ENCODE measurements at regions not wholly inside any gene's neighbourhood (a gene's known extent, or its start where the extent isn't known, plus 50 kb on each side); places are given as distances from the start of the nearest gene placed in this dataset.

- intact Hi-C loops (cut with micrococcal nuclease): no loop called here
Observed at GRCh38 chr9:79292731-79293280, 279.0 kb upstream of the TLE4 start.

DNA sequence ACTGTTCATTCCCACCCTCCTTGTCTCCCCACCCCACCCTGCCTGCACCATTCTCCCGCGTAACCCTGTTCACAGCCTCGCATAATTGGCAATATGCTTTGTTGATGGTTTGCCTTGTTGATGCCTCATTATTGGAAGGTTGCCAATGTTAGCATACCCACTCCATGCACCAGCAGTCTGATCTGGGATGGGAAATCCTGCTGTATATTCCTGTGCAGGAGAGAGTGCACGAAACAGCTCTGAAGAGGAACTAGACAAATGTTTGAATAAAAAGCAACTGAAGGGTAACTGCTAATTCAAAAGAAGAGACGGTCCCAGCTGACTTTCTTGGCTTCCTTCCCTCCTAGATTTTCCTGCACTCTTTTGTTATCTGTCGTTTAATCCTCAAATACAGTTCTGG, 271.7 kb upstream of the TLE4 start:
- intact Hi-C loops (cut with micrococcal nuclease): no loop called here

- intact Hi-C loops (cut with micrococcal nuclease): no loop called here
Observed at GRCh38 chr9:79301085-79301484, 270.7 kb upstream of the TLE4 start.

- intact Hi-C loops (cut with micrococcal nuclease): no loop called here
Observed at GRCh38 chr9:79301551-79302391, 270.0 kb upstream of the TLE4 start.

DNA sequence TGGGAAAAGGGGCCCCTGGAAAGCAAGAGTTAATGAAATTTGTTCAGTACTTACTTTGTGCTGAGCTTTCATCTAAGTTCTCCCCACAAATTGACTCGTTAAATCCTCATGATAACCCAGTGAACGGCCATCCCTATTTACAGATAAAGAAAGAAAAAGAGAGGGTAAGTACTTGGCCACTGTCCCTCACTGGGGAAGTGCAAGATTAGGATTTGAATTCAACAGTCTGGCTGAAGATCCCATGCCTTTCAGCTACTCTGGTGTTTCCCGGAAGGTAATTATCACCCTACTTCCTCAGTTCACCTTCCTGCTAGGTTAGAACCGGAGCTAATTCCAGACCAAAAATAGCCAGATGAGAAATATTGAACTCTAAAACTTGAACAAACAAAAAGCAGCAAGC, 269.2 kb upstream of the TLE4 start:
- intact Hi-C loops (cut with micrococcal nuclease): no loop called here

DNA sequence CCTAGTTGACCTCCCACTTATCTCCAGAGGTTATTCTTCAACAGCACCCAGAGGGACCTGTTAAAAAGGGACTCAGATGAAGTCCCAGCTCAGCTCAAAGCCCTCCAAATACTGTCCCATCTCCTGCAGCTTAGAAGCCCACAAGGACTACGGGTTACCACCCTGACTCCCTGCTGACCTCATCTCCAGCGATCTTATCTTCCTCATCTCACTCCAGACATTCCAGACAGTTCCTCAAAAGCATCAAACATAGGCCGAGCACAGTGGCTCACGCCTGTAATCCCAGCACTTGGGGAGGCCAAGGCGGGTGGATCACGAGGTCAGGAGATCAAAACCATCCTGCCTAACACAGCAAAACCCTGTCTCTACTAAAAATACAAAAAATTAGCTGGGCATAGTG, 263.8 kb upstream of the TLE4 start:
- intact Hi-C loops (cut with micrococcal nuclease): no loop called here

- intact Hi-C loops (cut with micrococcal nuclease): no loop called here
Observed at GRCh38 chr9:79312686-79313421, 258.9 kb upstream of the TLE4 start.

GRCh38 chr9:79325501-79325900, 246.3 kb upstream of the TLE4 start:
- intact Hi-C loops (cut with micrococcal nuclease): no loop called here

DNA sequence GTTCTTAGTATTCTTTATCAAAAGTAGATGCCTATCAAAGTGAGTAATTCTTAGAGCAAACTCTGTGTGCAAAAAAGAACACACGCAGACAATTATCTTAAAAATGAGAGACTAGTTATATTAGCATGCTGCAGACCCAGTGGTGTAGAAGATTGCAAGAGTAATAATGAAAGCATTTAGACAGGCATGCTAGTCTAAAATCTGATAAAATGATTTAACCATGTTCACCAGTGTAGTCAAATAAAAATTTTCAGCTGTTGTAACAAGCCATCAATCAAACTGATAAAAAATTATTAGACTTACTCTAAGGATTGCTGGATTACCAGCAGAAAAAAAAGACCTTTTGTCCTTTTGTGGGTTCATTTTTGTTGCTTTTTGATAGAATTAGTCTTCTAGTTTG, 241.9 kb upstream of the TLE4 start:
- intact Hi-C loops (cut with micrococcal nuclease): no loop called here

GRCh38 chr9:79334001-79334400, 237.8 kb upstream of the TLE4 start:
- intact Hi-C loops (cut with micrococcal nuclease): no loop called here

- intact Hi-C loops (cut with micrococcal nuclease): no loop called here
Observed at GRCh38 chr9:79334711-79335110, 237.1 kb upstream of the TLE4 start.

GRCh38 chr9:79335987-79336386, 235.8 kb upstream of the TLE4 start:
- intact Hi-C loops (cut with micrococcal nuclease): no loop called here

GRCh38 chr9:79341561-79341960, 230.2 kb upstream of the TLE4 start:
- intact Hi-C loops (cut with micrococcal nuclease): no loop called here

GRCh38 chr9:79346350-79347020, 225.3 kb upstream of the TLE4 start:
- intact Hi-C loops (cut with micrococcal nuclease): no loop called here

DNA sequence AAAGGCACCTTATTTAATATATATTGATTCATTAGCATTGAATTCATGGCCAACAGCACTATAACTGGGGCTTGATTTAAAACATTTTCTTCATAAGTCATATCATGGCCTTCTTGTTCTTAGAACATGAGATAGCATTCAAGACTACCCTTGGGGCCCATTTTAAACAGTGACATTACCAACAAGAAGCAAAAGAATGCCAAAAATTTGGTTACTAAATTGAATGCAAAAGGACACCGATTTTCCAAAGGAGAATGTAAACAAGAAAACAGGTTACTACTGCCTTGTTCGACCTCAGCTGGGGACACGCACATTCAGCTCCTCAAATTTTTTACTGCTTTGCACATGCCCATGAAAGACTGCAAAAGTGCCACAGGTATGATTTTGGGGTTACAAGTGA, 219.4 kb upstream of the TLE4 start:
- intact Hi-C loops (cut with micrococcal nuclease): no loop called here

DNA sequence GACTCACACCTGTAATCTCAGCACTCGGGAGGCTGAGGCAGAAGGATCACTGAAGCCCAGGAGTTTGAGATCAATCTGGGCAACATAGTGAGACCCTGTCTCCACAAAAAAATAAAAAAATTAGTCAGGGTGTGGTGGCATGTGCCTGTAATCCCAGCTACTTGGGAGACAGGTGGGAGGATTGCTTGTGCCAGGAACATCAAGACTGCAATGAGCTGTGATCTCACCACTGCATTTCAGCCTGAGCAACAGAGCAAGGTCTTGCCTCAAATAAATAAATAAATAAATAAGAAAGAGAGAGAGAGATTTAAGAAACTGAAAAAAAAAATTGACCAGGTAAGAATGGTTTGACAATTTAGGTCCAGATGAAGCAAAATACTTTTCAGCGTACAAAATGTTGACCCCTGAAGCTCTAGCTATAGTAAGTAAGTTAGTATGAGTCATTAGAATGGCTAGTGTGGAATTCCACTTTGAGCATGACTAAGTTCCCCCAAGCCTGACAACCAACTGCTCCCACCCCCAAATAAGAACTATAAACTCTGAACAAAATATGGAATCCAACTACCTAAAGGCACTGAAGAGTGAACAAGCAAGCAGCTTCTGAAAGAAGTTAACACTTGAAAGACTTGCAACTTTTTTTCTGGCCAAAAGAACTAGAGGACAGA, 217.8 kb upstream of the TLE4 start:
- intact Hi-C loops (cut with micrococcal nuclease): no loop called here

DNA sequence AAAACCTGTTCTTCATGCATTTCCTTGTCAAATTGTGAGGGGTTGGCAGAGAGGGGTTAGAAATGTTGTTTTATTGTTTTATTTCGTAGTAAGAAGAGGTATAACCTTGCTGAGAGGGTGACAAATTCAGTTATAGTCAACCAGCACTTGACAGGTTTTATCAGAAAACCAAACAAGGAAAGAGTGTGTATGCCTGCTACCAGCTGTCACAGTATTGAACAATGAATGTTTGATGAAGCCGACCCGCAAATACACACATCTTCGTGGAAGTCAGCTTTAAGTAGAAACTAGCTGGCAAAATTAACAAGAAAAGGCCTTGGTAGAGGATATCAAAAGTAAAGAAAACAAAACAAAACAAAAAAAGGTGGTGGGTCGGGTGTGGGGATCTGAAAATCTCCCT, 214.6 kb upstream of the TLE4 start:
- intact Hi-C loops (cut with micrococcal nuclease): no loop called here

GRCh38 chr9:79357616-79358015, 214.1 kb upstream of the TLE4 start:
- intact Hi-C loops (cut with micrococcal nuclease): no loop called here

- intact Hi-C loops (cut with micrococcal nuclease): no loop called here
Observed at GRCh38 chr9:79360387-79361347, 211.1 kb upstream of the TLE4 start.

Measured in T-helper 1 cell treated with Interleukin-12 subunit alpha and Interleukin-12 subunit beta and Interleukin-4 antibody, amounts not matched to agents 30 ng/mL and 1 ng/mL, for 36 hours (primary cell).